ENCODE measurements at regions not wholly inside any gene's neighbourhood (a gene's known extent, or its start where the extent isn't known, plus 50 kb on each side); places are given as distances from the start of the nearest gene placed in this dataset.
A peak's percentile ranks its signal among the peaks of the same experiment; 100 is the strongest.
"Not testable (repeated sequence)": the region's sequence is repeated elsewhere in the genome, so short reads cannot be mapped to it uniquely, and the experiment has no call there.

DNA sequence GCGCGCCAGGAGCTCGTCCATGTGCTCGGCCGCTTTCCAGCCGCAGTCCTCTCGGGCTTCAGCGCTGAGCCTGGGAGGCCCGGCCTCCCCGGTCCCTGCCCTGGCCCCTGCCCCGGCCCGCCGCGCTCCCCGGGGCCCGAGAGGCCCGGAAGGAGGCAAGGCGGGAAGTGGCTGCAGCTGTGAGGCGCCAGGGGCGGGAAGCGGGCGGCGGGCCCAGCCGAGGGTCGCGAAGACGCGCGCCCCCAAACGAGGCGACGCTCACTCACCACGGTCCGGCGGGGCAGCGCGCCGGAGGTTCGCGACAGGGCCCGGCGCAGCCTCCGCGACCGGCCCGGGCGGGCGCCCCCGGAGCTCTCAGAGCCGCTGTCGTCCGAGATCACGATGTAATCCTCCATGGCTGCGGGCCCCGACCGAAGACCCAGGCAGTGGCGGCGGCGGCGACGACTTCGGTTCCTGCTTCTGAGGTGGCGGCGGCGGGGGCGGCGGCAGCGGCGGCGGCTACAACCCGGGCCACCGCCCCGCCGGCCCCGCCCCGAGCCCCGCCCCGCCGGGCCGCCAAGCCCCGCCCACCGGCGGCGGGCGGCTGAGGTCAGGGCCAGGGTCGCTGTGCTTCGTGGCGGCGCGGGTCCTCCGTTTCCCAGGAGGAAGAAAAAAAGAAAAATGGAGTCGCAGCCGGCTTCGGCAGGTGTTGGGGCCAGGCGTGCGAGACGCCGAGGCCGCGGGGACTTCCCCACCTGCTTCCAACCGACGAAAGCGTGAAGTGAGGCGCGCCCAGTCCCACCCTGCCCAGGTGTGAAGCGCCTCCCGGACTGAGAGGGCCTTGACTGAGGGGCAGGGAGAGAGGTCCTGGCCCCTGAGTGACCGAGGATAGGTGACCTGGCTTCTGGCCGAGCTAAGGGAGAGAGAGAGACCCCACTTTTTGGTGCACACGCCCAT lies 72.1 kb downstream of the B4GALT7 start:
- H2AFZ ChIP-seq (ENCODE audit: insufficient read depth, low read depth, low read length, poor library complexity, severe bottlenecking); H3K9me3 Mint-ChIP-seq (ENCODE audit: insufficient read depth); H3K9ac ChIP-seq (ENCODE audit: low read length); H3K9me3 ChIP-seq (ENCODE audit: control extremely low read depth in 1 of 3, control insufficient read depth in 2 of 3, insufficient read depth in 1 of 3, low read length in 2 of 3); CTCF ChIA-PET; H4K20me1 ChIP-seq (ENCODE audit: control insufficient read depth, insufficient read depth, low read length, poor library complexity, severe bottlenecking); H3K27me3 ChIP-seq (replicated peaks in 1 of 4; ENCODE audit: control extremely low read depth in 1 of 4, control insufficient read depth in 3 of 4, insufficient read depth in 4 of 4, low read length in 3 of 4); H3K36me3 ChIP-seq (replicated peaks in 1 of 2; ENCODE audit: control extremely low read depth in 1 of 2, control insufficient read depth in 1 of 2, extremely low read depth in 1 of 2, insufficient read depth in 2 of 2, low read length in 1 of 2); H3K4me2 ChIP-seq (replicated peaks; ENCODE audit: low read depth, low read length, poor library complexity, severe bottlenecking); H3K27ac Mint-ChIP-seq; POLR2A ChIA-PET; H3K27me3 Mint-ChIP-seq; H3K79me2 ChIP-seq (ENCODE audit: control insufficient read depth, insufficient read depth, low read length); intact Hi-C loops (cut with micrococcal nuclease): not testable (repeated sequence)
- Mint-ChIP-seq H3K4me1 (peaks cover 28% of the 10 kb centered on the region), H3K4me3 (peak overlapping the region; percentile 41)
- Histone ChIP-seq H3K27ac (ENCODE audit: low read length in 2 of 2) (peak overlapping the region; percentile 50 to 52), H3K4me3 (ENCODE audit: control extremely low read depth in 1 of 5, extremely low read depth in 1 of 5, insufficient read depth in 1 of 5, low read depth in 2 of 5, low read length in 4 of 5) (peak overlapping the region in 1 of 5 experiments; percentile 25), H3K4me1 (ENCODE audit: control insufficient read depth in 2 of 2, insufficient read depth in 2 of 2, low read length in 2 of 2) (peaks cover 7 to 11% of the 10 kb centered on the region in 2 donors)
- 0% methylated on average over 26 of the region's 110 CpGs for WGBS (ENCODE audit: insufficient coverage)
- ATAC-seq (ENCODE audit: low read depth) (peak; percentile 73), DNase-seq (peak; percentile 82)
